ENCODE measurements at regions not wholly inside any gene's neighbourhood (a gene's known extent, or its start where the extent isn't known, plus 50 kb on each side); places are given as distances from the start of the nearest gene placed in this dataset.

DNA sequence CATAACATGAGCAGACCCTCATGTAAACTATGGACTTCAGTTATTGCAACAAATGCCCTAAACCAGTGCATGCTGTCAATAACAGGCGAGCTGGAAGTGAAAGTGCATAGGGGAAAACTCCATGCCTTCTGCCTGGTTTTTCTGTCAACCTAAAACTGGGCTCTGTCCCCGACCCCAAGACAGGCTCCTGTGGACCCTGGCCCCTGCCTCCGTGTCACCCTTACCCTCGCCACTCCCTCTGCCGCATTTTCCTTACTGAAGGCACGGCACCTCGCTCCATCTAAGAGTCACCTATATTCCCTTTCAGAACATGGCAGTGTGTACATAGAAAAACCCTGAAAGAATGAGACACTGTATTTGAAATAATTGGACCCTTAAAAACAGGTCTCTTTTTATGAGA is 151.3 kb downstream of the SHANK2 start:
- no peak for DNase-seq
- ChIA-PET POLR2A (no interaction called here), CTCF (no interaction called here)
- Histone ChIP-seq H3K4me3 (ENCODE audit: control insufficient read depth in 1 of 7, extremely low read depth in 1 of 7, insufficient read depth in 4 of 7, low read depth in 2 of 7, low read length in 6 of 7) (no peak overlapping the region), H3K9me3 (ENCODE audit: control extremely low read depth in 1 of 5, control insufficient read depth in 4 of 5, insufficient read depth in 2 of 5, low read depth in 1 of 5, low read length in 4 of 5) (no peaks in the 10 kb centered on the region), H3K36me3 (ENCODE audit: control insufficient read depth in 4 of 4, insufficient read depth in 4 of 4, low read length in 3 of 4) (no peaks in the 10 kb centered on the region), H3K27me3 (replicated peaks in 2 of 5; ENCODE audit: control insufficient read depth in 4 of 5, insufficient read depth in 5 of 5, low read length in 4 of 5) (peaks cover 0 to 20% (median 0%) of the 10 kb centered on the region in 5 experiments), H3K27ac (ENCODE audit: insufficient read depth in 1 of 2, low read depth in 1 of 2, low read length in 2 of 2, poor library complexity in 1 of 2, severe bottlenecking in 2 of 2) (no peak overlapping the region), H3K4me1 (ENCODE audit: control extremely low read depth in 1 of 4, control insufficient read depth in 4 of 4, insufficient read depth in 4 of 4, low read length in 3 of 4) (no peaks in the 10 kb centered on the region)
- 87% methylated on average over 7 of the region's 7 CpGs for WGBS (ENCODE audit: insufficient coverage)

DNA sequence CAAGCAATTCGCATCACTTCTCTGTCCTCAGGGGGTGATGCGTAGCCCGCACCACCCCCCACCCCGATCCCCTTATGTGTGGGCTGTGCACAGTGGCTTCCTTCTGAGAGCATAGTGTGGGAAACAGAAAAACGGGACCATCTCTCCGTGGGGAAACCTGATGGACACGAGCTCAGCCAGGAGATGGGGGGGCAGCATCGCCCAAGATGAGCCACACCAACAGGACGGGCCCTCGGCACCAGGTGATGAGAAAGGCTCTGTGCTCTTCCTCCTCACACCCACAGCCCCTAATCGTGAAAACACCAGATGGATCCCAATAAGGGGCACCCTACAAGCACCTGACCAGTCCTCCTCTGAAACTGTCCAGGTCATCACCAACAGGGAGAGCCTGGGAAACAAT is 153.6 kb downstream of the SHANK2 start:
- Histone ChIP-seq H3K4me3 (ENCODE audit: control insufficient read depth in 1 of 7, extremely low read depth in 1 of 7, insufficient read depth in 4 of 7, low read depth in 2 of 7, low read length in 6 of 7) (no peak overlapping the region), H3K36me3 (ENCODE audit: control insufficient read depth in 4 of 4, insufficient read depth in 4 of 4, low read length in 3 of 4) (no peaks in the 10 kb centered on the region), H3K27me3 (replicated peaks in 2 of 5; ENCODE audit: control insufficient read depth in 4 of 5, insufficient read depth in 5 of 5, low read length in 4 of 5) (peaks cover 0 to 22% (median 0%) of the 10 kb centered on the region in 5 experiments), H3K9me3 (ENCODE audit: control extremely low read depth in 1 of 5, control insufficient read depth in 4 of 5, insufficient read depth in 2 of 5, low read depth in 1 of 5, low read length in 4 of 5) (no peaks in the 10 kb centered on the region), H3K27ac (ENCODE audit: insufficient read depth in 1 of 2, low read depth in 1 of 2, low read length in 2 of 2, poor library complexity in 1 of 2, severe bottlenecking in 2 of 2) (no peak overlapping the region), H3K4me1 (ENCODE audit: control extremely low read depth in 1 of 4, control insufficient read depth in 4 of 4, insufficient read depth in 4 of 4, low read length in 3 of 4) (no peaks in the 10 kb centered on the region)
- 85% methylated on average over 10 of the region's 11 CpGs for WGBS (ENCODE audit: insufficient coverage)
- ChIA-PET CTCF (interaction anchor here (0.5 kb wide), 1 partner anchor 507 kb away, joined by 3 read pairs; no protein-coding TSS in a partner anchor), POLR2A (no interaction called here)
- no peak for DNase-seq

DNA sequence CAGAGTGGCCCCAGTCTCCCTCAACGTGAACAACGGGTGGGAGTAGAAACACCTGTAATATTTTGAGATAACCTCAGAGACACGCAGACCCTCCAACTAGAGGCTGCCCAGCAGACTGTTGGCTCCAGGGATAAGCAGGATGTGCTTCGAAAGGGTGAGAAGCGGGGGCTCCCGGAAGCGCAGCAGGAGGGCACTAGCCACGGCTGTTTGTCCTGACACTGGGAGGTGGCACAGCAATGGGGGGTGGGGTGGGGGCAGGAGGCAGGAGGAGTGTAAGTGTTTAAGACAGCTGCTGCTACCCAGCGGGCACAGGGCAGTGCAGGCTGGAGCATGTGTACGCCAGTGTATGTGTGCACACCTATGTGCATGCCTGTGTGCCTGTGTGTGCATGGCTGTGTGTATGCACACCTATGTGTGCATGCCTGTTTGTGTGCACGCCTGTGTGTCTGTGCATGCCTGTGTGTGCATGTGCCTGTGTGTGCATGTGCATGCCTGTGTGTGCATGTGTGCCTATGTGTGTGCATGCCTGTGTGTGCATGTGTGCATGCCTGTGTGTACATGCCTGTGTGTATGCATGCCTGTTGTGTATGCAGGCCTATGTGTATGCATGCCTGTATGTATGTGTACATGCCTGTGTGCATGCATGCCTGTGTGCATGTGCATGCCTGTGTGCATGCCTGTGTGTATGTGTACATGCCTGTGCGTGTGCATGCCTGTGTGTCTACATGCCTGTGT is 154.7 kb downstream of the SHANK2 start:
- no peak for DNase-seq
- H3K27me3 ChIP-seq (replicated peaks in 2 of 5; ENCODE audit: control insufficient read depth in 4 of 5, insufficient read depth in 5 of 5, low read length in 4 of 5), result peaks cover 0 to 22% (median 0%) of the 10 kb centered on the region in 5 experiments
- H3K36me3 ChIP-seq (ENCODE audit: control insufficient read depth in 4 of 4, insufficient read depth in 4 of 4, low read length in 3 of 4), result no peaks in the 10 kb centered on the region
- H3K4me3 ChIP-seq (ENCODE audit: control insufficient read depth in 1 of 7, extremely low read depth in 1 of 7, insufficient read depth in 4 of 7, low read depth in 2 of 7, low read length in 6 of 7), result no peak overlapping the region
- ChIA-PET CTCF (no interaction called here), POLR2A (no interaction called here)
- 92% methylated on average over 11 of the region's 12 CpGs for WGBS (ENCODE audit: insufficient coverage)
- H3K4me1 ChIP-seq (ENCODE audit: control extremely low read depth in 1 of 4, control insufficient read depth in 4 of 4, insufficient read depth in 4 of 4, low read length in 3 of 4), result no peaks in the 10 kb centered on the region
- no peaks in the 10 kb centered on the region for H3K9me3 ChIP-seq (ENCODE audit: control extremely low read depth in 1 of 5, control insufficient read depth in 4 of 5, insufficient read depth in 2 of 5, low read depth in 1 of 5, low read length in 4 of 5)
- no peak overlapping the region for H3K27ac ChIP-seq (ENCODE audit: insufficient read depth in 1 of 2, low read depth in 1 of 2, low read length in 2 of 2, poor library complexity in 1 of 2, severe bottlenecking in 2 of 2)

DNA sequence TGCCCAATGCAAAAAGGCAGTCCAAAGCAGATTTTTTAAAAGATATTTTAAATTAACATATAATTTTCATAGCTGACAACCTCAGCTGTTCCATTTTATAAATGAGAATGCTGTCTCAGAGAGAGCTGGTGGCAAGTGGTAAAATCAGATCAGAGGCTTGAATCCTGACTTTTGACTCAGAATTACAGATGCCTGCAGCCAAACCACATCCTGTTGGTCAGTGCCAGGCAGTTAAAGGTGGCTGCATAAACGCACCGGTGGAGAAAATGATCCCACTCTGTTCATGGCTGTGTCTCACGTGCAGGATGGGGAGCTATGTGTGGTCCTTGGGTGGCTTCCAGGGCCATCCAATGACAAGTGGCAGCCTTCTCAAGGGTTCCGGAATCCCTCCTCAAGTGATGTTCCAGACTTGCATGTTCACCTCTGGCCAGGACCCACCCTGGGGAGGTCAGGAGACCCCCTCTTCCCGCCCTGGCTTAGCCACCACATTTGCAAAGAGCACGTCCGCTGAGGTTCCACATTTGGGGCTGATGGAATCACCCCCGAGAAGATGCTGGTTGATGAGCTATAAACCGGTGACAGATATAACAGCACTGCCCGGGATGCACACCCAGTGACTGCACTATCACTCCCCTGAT is 155.5 kb downstream of the SHANK2 start:
- peaks cover 0 to 22% (median 0%) of the 10 kb centered on the region in 5 experiments for H3K27me3 ChIP-seq (replicated peaks in 2 of 5; ENCODE audit: control insufficient read depth in 4 of 5, insufficient read depth in 5 of 5, low read length in 4 of 5)
- no peaks in the 10 kb centered on the region for H3K4me1 ChIP-seq (ENCODE audit: control extremely low read depth in 1 of 4, control insufficient read depth in 4 of 4, insufficient read depth in 4 of 4, low read length in 3 of 4)
- WGBS (ENCODE audit: insufficient coverage), result 88% methylated on average over 8 of the region's 10 CpGs
- ChIA-PET POLR2A (no interaction called here), CTCF (no interaction called here)
- H3K9me3 ChIP-seq (ENCODE audit: control extremely low read depth in 1 of 5, control insufficient read depth in 4 of 5, insufficient read depth in 2 of 5, low read depth in 1 of 5, low read length in 4 of 5), result no peaks in the 10 kb centered on the region
- H3K36me3 ChIP-seq (ENCODE audit: control insufficient read depth in 4 of 4, insufficient read depth in 4 of 4, low read length in 3 of 4), result no peaks in the 10 kb centered on the region
- H3K4me3 ChIP-seq (ENCODE audit: control insufficient read depth in 1 of 7, extremely low read depth in 1 of 7, insufficient read depth in 4 of 7, low read depth in 2 of 7, low read length in 6 of 7), result no peak overlapping the region
- DNase-seq, result no peak
- H3K27ac ChIP-seq (ENCODE audit: insufficient read depth in 1 of 2, low read depth in 1 of 2, low read length in 2 of 2, poor library complexity in 1 of 2, severe bottlenecking in 2 of 2), result no peak overlapping the region

DNA sequence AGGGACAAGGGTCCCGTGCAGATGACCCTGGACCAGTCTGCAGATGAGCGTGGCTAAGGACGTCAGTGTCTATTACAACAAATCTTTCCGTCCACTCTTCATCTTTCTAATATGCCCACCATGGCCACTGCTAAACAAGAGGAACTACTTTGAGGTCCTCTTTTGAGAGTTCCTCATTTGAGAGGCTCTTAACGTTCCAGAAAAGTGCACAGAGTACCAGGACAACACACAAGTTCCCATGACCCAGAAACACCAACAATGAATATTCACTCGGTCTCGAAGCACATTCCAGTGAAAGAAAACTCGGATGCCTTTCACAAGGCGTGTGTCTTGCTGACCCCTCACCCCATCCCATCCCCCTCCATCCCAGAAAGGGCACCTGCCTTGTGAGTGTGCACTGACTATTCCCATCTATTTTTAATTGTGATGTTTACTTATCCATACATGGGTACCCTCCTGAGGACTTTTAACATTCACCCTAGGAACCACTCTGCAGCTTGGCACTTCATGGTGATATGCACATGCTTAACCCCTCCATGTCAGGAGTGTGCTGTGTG is 157.0 kb downstream of the SHANK2 start:
- no peak overlapping the region for H3K4me3 ChIP-seq (ENCODE audit: control insufficient read depth in 1 of 7, extremely low read depth in 1 of 7, insufficient read depth in 4 of 7, low read depth in 2 of 7, low read length in 6 of 7)
- POLR2A ChIA-PET, result no interaction called here
- DNase-seq, result peak in 1 of 3 donors; percentile 3
- H3K27ac ChIP-seq (ENCODE audit: insufficient read depth in 1 of 2, low read depth in 1 of 2, low read length in 2 of 2, poor library complexity in 1 of 2, severe bottlenecking in 2 of 2), result no peak overlapping the region
- no peaks in the 10 kb centered on the region for H3K9me3 ChIP-seq (ENCODE audit: control extremely low read depth in 1 of 5, control insufficient read depth in 4 of 5, insufficient read depth in 2 of 5, low read depth in 1 of 5, low read length in 4 of 5)
- WGBS (ENCODE audit: insufficient coverage), result 60% methylated on average over 8 of the region's 9 CpGs
- no peaks in the 10 kb centered on the region for H3K4me1 ChIP-seq (ENCODE audit: control extremely low read depth in 1 of 4, control insufficient read depth in 4 of 4, insufficient read depth in 4 of 4, low read length in 3 of 4)
- H3K27me3 ChIP-seq (replicated peaks in 2 of 5; ENCODE audit: control insufficient read depth in 4 of 5, insufficient read depth in 5 of 5, low read length in 4 of 5), result peaks cover 0 to 17% (median 0%) of the 10 kb centered on the region in 5 experiments
- CTCF ChIA-PET, result no interaction called here
- no peaks in the 10 kb centered on the region for H3K36me3 ChIP-seq (ENCODE audit: control insufficient read depth in 4 of 4, insufficient read depth in 4 of 4, low read length in 3 of 4)

DNA sequence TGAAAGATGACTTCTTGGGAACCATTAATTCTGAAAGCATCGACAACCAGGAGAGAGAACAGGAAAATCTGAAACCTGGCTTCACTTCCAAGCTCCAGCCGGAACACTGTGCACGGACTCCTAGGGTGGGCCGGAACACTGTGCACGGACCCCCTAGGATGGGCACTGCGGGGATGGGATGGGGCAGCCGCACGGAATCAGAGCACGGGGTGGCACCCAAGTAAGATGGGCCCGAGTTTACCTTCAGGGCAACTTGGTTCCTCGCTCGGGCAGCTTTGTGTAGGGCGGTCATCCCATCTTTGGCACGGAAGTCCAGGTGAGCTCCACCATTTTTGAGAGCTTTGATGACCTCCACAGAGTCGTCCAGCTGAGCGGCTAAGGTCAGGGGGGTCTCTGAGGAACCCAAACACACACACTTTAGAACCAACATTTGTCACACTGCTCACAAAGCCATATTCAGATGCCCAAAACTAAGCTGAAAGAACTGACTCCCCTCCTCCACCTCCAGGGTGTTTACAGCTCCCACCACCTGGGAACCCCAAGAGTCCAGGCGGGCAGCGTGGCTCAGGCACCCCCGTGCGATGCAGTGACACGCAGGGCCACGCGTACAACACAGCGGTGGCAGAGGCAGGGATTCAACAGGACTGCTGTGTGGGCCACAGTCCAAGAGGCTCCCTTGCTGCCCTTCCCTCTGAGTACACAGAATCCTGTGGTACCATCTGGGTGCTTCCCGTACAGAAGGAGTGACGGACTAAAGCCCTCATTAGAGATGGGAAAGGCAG is 157.9 kb downstream of the SHANK2 start:
- Histone ChIP-seq H3K4me1 (ENCODE audit: control extremely low read depth in 1 of 4, control insufficient read depth in 4 of 4, insufficient read depth in 4 of 4, low read length in 3 of 4) (no peaks in the 10 kb centered on the region), H3K9me3 (ENCODE audit: control extremely low read depth in 1 of 5, control insufficient read depth in 4 of 5, insufficient read depth in 2 of 5, low read depth in 1 of 5, low read length in 4 of 5) (no peaks in the 10 kb centered on the region), H3K27ac (ENCODE audit: insufficient read depth in 1 of 2, low read depth in 1 of 2, low read length in 2 of 2, poor library complexity in 1 of 2, severe bottlenecking in 2 of 2) (no peak overlapping the region), H3K36me3 (ENCODE audit: control insufficient read depth in 4 of 4, insufficient read depth in 4 of 4, low read length in 3 of 4) (no peaks in the 10 kb centered on the region), H3K4me3 (ENCODE audit: control insufficient read depth in 1 of 7, extremely low read depth in 1 of 7, insufficient read depth in 4 of 7, low read depth in 2 of 7, low read length in 6 of 7) (no peak overlapping the region), H3K27me3 (replicated peaks in 2 of 5; ENCODE audit: control insufficient read depth in 4 of 5, insufficient read depth in 5 of 5, low read length in 4 of 5) (peaks cover 0 to 14% (median 0%) of the 10 kb centered on the region in 5 experiments)
- 97% methylated on average over 21 of the region's 26 CpGs for WGBS (ENCODE audit: insufficient coverage)
- DNase-seq, result no peak
- POLR2A ChIA-PET, result no interaction called here
- CTCF ChIA-PET, result no interaction called here

DNA sequence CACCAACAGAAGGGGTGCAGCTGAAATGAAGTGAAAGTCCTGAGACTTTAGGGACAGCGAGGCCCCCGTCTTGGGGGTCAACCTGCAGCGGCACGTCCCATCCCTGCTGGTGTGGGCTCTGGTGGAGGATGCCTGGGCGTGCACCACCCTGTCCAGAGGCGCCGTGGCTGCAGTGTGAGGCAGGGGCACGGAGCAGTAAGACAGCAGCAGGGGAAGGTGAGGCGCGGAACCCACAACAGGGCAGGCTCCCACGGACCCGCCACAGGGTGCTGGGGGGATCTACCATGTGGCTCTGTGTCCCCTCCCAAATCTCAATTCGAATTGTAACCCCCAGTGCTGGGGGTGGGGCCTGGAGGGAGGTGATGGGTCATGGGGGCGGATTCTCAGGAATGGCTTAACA is 158.6 kb downstream of the SHANK2 start:
- H3K4me1 ChIP-seq (ENCODE audit: control extremely low read depth in 1 of 4, control insufficient read depth in 4 of 4, insufficient read depth in 4 of 4, low read length in 3 of 4), result no peaks in the 10 kb centered on the region
- H3K9me3 ChIP-seq (ENCODE audit: control extremely low read depth in 1 of 5, control insufficient read depth in 4 of 5, insufficient read depth in 2 of 5, low read depth in 1 of 5, low read length in 4 of 5), result no peaks in the 10 kb centered on the region
- no peaks in the 10 kb centered on the region for H3K36me3 ChIP-seq (ENCODE audit: control insufficient read depth in 4 of 4, insufficient read depth in 4 of 4, low read length in 3 of 4)
- DNase-seq, result no peak
- 98% methylated on average over 5 of the region's 14 CpGs for WGBS (ENCODE audit: insufficient coverage)
- POLR2A ChIA-PET, result no interaction called here
- H3K27me3 ChIP-seq (replicated peaks in 2 of 5; ENCODE audit: control insufficient read depth in 4 of 5, insufficient read depth in 5 of 5, low read length in 4 of 5), result peaks cover 0 to 12% (median 0%) of the 10 kb centered on the region in 5 experiments
- H3K27ac ChIP-seq (ENCODE audit: insufficient read depth in 1 of 2, low read depth in 1 of 2, low read length in 2 of 2, poor library complexity in 1 of 2, severe bottlenecking in 2 of 2), result no peak overlapping the region
- H3K4me3 ChIP-seq (ENCODE audit: control insufficient read depth in 1 of 7, extremely low read depth in 1 of 7, insufficient read depth in 4 of 7, low read depth in 2 of 7, low read length in 6 of 7), result no peak overlapping the region
- CTCF ChIA-PET, result no interaction called here

Data from common myeloid progenitor, CD34-positive (primary cell).